Mucosa of rectum (tissue), 2 donors: ENCODE measurements at regions not wholly inside any gene's neighbourhood (a gene's known extent, or its start where the extent isn't known, plus 50 kb on each side); places are given as distances from the start of the nearest gene placed in this dataset.
"Not testable (repeated sequence)": the region's sequence is repeated elsewhere in the genome, so short reads cannot be mapped to it uniquely, and the experiment has no call there.

ENCODE experiments used
- H3K27ac ChIP-seq, 2 donors: one replicate each; pipeline ENCODE4 v1.7.0; 2013; ENCODE audit warnings: inconsistent platforms in 2 of 2, low read depth in 2 of 2, low read length in 2 of 2
- H3K27me3 ChIP-seq, 2 donors: one replicate each; pipeline ENCODE4 v1.7.0; 2013; ENCODE audit warnings: low read length in 2 of 2; ENCODE audit not compliant: control insufficient read depth in 2 of 2, insufficient read depth in 2 of 2
- H3K36me3 ChIP-seq, 2 donors: one replicate each; pipeline ENCODE4 v1.7.0; 2013; ENCODE audit warnings: low read length in 2 of 2; ENCODE audit not compliant: control insufficient read depth in 2 of 2, insufficient read depth in 2 of 2
- H3K4me1 ChIP-seq, 2 donors: one replicate each; pipeline ENCODE4 v1.7.0; 2013; ENCODE audit warnings: low read length in 2 of 2, mild to moderate bottlenecking in 1 of 2; ENCODE audit not compliant: control insufficient read depth in 2 of 2, insufficient read depth in 2 of 2
- H3K4me3 ChIP-seq, 2 donors: one replicate each; pipeline ENCODE4 v1.7.0; 2013; ENCODE audit warnings: low read length in 2 of 2
- H3K9ac ChIP-seq, 2 donors: one replicate each; pipeline ENCODE4 v1.7.0; 2013; ENCODE audit warnings: low read length in 2 of 2, low read depth in 1 of 2, mild to moderate bottlenecking in 1 of 2
- H3K9me3 ChIP-seq, 2 donors: one replicate each; pipeline ENCODE4 v1.7.0; 2013; ENCODE audit warnings: low read length in 2 of 2; ENCODE audit not compliant: control insufficient read depth in 2 of 2
- donor health status: healthy.
- donor health status: Normal muscosa, but diverticular disease.

GRCh38 chr11:121372671-121373429 lies 79.3 kb upstream of the SORL1 start:
- Histone ChIP-seq H3K27ac (peak overlapping the region; percentile 5 to 48), H3K9me3 (no peaks in the 10 kb centered on the region), H3K27me3 (no peaks in the 10 kb centered on the region), H3K4me3 (peak overlapping the region in 1 of 2 donors; percentile 23), H3K9ac (no peak overlapping the region), H3K4me1 (peaks cover 3 to 4% of the 10 kb centered on the region in 2 donors), H3K36me3 (no peaks in the 10 kb centered on the region)

DNA sequence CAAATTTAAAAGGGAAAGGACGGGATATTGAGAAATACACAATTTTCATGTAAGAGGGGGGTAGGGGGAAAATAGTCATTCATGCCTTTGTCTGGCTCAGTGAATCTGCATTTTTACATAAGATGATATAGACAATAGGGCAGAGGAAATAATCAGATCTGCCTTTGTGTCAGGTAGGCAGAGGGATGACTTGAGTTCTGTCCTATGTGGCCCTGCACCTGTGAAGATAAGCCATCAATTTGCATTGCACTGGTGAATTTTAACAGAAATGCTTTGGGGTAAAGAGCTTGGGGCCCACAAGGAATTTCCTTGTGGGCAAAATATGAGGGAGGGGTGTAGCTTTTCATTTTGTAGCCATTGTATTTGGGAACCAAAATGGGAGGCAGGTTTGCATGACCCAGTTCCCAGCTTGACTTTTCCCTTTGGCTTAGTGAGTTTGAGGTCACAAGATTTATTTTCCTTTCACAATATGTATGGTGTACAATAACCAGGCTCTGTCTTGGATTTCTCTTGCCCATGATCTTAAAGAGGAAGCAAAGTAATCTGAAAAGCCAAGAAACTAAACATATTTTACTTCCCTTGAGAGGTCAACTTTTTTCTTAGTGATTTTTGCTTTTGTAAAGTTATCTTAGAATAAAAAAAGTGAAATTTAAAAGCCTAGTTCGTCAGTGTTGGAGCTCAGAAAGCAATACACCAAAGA lies 77.7 kb upstream of the SORL1 start:
- no peaks in the 10 kb centered on the region for H3K9me3 ChIP-seq
- H3K36me3 ChIP-seq: no peaks in the 10 kb centered on the region
- no peak overlapping the region for H3K4me3 ChIP-seq
- H3K27me3 ChIP-seq: no peaks in the 10 kb centered on the region
- H3K9ac ChIP-seq: no peak overlapping the region
- no peak overlapping the region for H3K27ac ChIP-seq
- H3K4me1 ChIP-seq: peaks cover 3 to 4% of the 10 kb centered on the region in 2 donors

DNA sequence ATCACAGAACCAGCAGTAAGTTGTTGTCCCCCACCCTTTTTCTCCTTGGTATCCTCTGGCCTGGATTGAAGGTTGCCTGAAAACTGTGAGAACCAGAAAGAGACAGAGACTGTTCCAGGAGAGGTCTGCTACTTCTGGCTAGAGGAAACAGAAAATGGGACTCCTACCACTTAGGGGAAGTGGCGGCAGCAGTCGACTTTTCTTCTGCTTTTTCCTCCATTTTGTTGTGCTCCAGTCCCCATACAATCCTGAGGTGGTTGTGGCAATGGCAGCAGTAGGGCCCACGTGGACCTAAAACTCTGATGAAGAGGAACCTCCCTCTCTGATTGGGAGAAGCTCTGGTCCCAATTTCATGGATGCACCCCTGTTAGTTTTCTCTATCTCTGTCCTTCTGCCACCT lies 76.0 kb upstream of the SORL1 start:
- Histone ChIP-seq H3K36me3 (no peaks in the 10 kb centered on the region), H3K4me1 (peaks cover 3 to 4% of the 10 kb centered on the region in 2 donors), H3K4me3 (no peak overlapping the region), H3K27me3 (no peaks in the 10 kb centered on the region), H3K27ac (no peak overlapping the region), H3K9me3 (no peaks in the 10 kb centered on the region), H3K9ac (no peak overlapping the region)

GRCh38 chr11:121379145-121379810 lies 72.8 kb upstream of the SORL1 start:
- not testable (repeated sequence) for H3K36me3 ChIP-seq

GRCh38 chr11:121383716-121384115 lies 68.4 kb upstream of the SORL1 start:
- H3K36me3 ChIP-seq: no peaks in the 10 kb centered on the region
- no peaks in the 10 kb centered on the region for H3K27me3 ChIP-seq
- no peaks in the 10 kb centered on the region for H3K9me3 ChIP-seq
- no peak overlapping the region for H3K27ac ChIP-seq
- no peak overlapping the region for H3K4me3 ChIP-seq
- H3K9ac ChIP-seq: no peak overlapping the region
- H3K4me1 ChIP-seq: no peaks in the 10 kb centered on the region

More at GRCh38 chr11:121379145-121379810, 72.8 kb upstream of the SORL1 start:
- not testable (repeated sequence) for H3K9ac ChIP-seq, H3K27me3 ChIP-seq, H3K27ac ChIP-seq, H3K4me1 ChIP-seq, H3K4me3 ChIP-seq, H3K9me3 ChIP-seq

GRCh38 chr11:121385688-121386087 lies 66.4 kb upstream of the SORL1 start:
- no peaks in the 10 kb centered on the region for H3K4me1 ChIP-seq
- no peaks in the 10 kb centered on the region for H3K9me3 ChIP-seq
- H3K27me3 ChIP-seq: no peaks in the 10 kb centered on the region
- no peak overlapping the region for H3K9ac ChIP-seq
- H3K27ac ChIP-seq: no peak overlapping the region
- H3K4me3 ChIP-seq: no peak overlapping the region
- H3K36me3 ChIP-seq: no peaks in the 10 kb centered on the region
